GM06990 (cell line): ENCODE measurements at regions not wholly inside any gene's neighbourhood (a gene's known extent, or its start where the extent isn't known, plus 50 kb on each side); places are given as distances from the start of the nearest gene placed in this dataset.

Experiments
- DNase-seq: peaks from one replicate; pipeline ENCODE4 v3.0.0-alpha.2; 2011; ENCODE audit not compliant: insufficient read length; ENCODE audit errors: extremely low read depth
- H3K27me3 ChIP-seq: replicated peaks from 2 replicates; pipeline ENCODE4 v1.6.0; 2011; ENCODE audit warnings: low read length; ENCODE audit not compliant: control insufficient read depth, insufficient read depth
- H3K36me3 ChIP-seq: 2 replicates; pipeline ENCODE4 v1.5.1; 2011; ENCODE audit warnings: low read length; ENCODE audit not compliant: control insufficient read depth, insufficient read depth
- H3K4me3 ChIP-seq: replicated peaks from 2 replicates; pipeline ENCODE4 v1.5.1; 2011; ENCODE audit warnings: low read depth, mild to moderate bottlenecking, control low read depth, low read length
- CTCF ChIP-seq: IDR thresholded peaks from 2 replicates; pipeline ENCODE4 v1.5.1; 2011; ENCODE audit warnings: low read length, control low read depth, mild to moderate bottlenecking, inconsistent platforms; ENCODE audit not compliant: insufficient read depth, poor library complexity, severe bottlenecking

- Histone ChIP-seq H3K36me3 (no peaks in the 10 kb centered on the region), H3K4me3 (no peak overlapping the region), H3K27me3 (no peaks in the 10 kb centered on the region)
- no peak for TF ChIP-seq CTCF
- DNase-seq = no peak
These were observed 261.9 kb downstream of the CBLL2 start for GRCh38 chrX:22534643-22535042.

- H3K27me3 ChIP-seq = no peaks in the 10 kb centered on the region
- no peaks in the 10 kb centered on the region for H3K36me3 ChIP-seq
- no peak for TF ChIP-seq CTCF
- no peak overlapping the region for H3K4me3 ChIP-seq
- DNase-seq = no peak
These were observed 264.1 kb downstream of the CBLL2 start for GRCh38 chrX:22536746-22537304.

GRCh38 chrX:22538580-22538979 lies 265.9 kb downstream of the CBLL2 start:
- DNase-seq = no peak
- H3K4me3 ChIP-seq = no peak overlapping the region
- H3K36me3 ChIP-seq = no peaks in the 10 kb centered on the region
- no peaks in the 10 kb centered on the region for H3K27me3 ChIP-seq
- no peak for TF ChIP-seq CTCF

- DNase-seq = no peak
- Histone ChIP-seq H3K36me3 (no peaks in the 10 kb centered on the region), H3K4me3 (no peak overlapping the region), H3K27me3 (no peaks in the 10 kb centered on the region)
- no peak for TF ChIP-seq CTCF
These were observed 269.2 kb downstream of the CBLL2 start for GRCh38 chrX:22541926-22542325.

GRCh38 chrX:22542641-22543040 lies 269.9 kb downstream of the CBLL2 start:
- TF ChIP-seq CTCF = no peak
- no peak for DNase-seq
- H3K27me3 ChIP-seq = no peaks in the 10 kb centered on the region
- no peak overlapping the region for H3K4me3 ChIP-seq
- H3K36me3 ChIP-seq = no peaks in the 10 kb centered on the region

- no peak for DNase-seq
- H3K27me3 ChIP-seq = no peaks in the 10 kb centered on the region
- no peak for TF ChIP-seq CTCF
These were observed 286.8 kb downstream of the CBLL2 start for GRCh38 chrX:22559506-22559905.

More at GRCh38 chrX:22559506-22559905, 286.8 kb downstream of the CBLL2 start:
- no peaks in the 10 kb centered on the region for H3K36me3 ChIP-seq
- H3K4me3 ChIP-seq = no peak overlapping the region
